Trophoblast cell (in vitro differentiated cells and primary cell): ENCODE measurements at regions not wholly inside any gene's neighbourhood (a gene's known extent, or its start where the extent isn't known, plus 50 kb on each side); places are given as distances from the start of the nearest gene placed in this dataset.

Experiments used
- DNase-seq, 2 donors: peaks; one replicate each; pipeline ENCODE4 v3.0.0-alpha.2; 2016
- H2AFZ ChIP-seq: 2 replicates; pipeline ENCODE4 v1.6.1; 2013; ENCODE audit warnings: low read length, moderate library complexity, mild to moderate bottlenecking; ENCODE audit not compliant: insufficient read depth, poor library complexity
- H2AK5ac ChIP-seq: 2 replicates; pipeline ENCODE4 v1.6.1; 2013; ENCODE audit warnings: mild to moderate bottlenecking, low read length
- H2BK120ac ChIP-seq: 2 replicates; pipeline ENCODE4 v1.6.1; 2013; ENCODE audit warnings: low read length, mild to moderate bottlenecking, moderate library complexity; ENCODE audit not compliant: insufficient read depth, poor library complexity
- H2BK12ac ChIP-seq: 2 replicates; pipeline ENCODE4 v1.6.1; 2013; ENCODE audit warnings: mild to moderate bottlenecking, low read length, moderate library complexity
- H2BK5ac ChIP-seq: 2 replicates; pipeline ENCODE4 v1.6.1; 2013; ENCODE audit warnings: low read length, low read depth, moderate library complexity, mild to moderate bottlenecking; ENCODE audit not compliant: poor library complexity
- H3K14ac ChIP-seq: 2 replicates; pipeline ENCODE4 v1.6.1; 2013; ENCODE audit warnings: mild to moderate bottlenecking, low read length
- H3K18ac ChIP-seq: 2 replicates; pipeline ENCODE4 v1.6.1; 2013; ENCODE audit warnings: mild to moderate bottlenecking, low read length
- H3K23ac ChIP-seq: 2 replicates; pipeline ENCODE4 v1.6.1; 2013; ENCODE audit warnings: low read length
- H3K27ac ChIP-seq: 2 replicates; pipeline ENCODE4 v1.5.1; 2013; ENCODE audit warnings: low read depth, mild to moderate bottlenecking, inconsistent platforms, low read length, moderate library complexity
- H3K27me3 ChIP-seq: 2 replicates; pipeline ENCODE4 v1.6.1; 2013; ENCODE audit warnings: inconsistent platforms, mild to moderate bottlenecking, low read length, moderate library complexity; ENCODE audit not compliant: insufficient read depth
- H3K36me3 ChIP-seq, 2 experiments: 1 replicate in 1 of 2; 2 replicates in 1 of 2; pipeline ENCODE4 v1.6.1; 2013; ENCODE audit warnings: low read length in 2 of 2, mild to moderate bottlenecking in 2 of 2, moderate library complexity in 1 of 2; ENCODE audit not compliant: insufficient read depth in 2 of 2, control insufficient read depth in 1 of 2
- H3K4ac ChIP-seq: 2 replicates; pipeline ENCODE4 v1.6.1; 2013; ENCODE audit warnings: low read depth, mild to moderate bottlenecking, low read length, moderate library complexity
- H3K4me1 ChIP-seq, 2 experiments: 1 replicate in 1 of 2; 2 replicates in 1 of 2; pipeline ENCODE4 v1.6.1; 2013; ENCODE audit warnings: low read length in 2 of 2, mild to moderate bottlenecking in 2 of 2, moderate library complexity in 1 of 2; ENCODE audit not compliant: insufficient read depth in 2 of 2, control insufficient read depth in 1 of 2
- H3K4me2 ChIP-seq: 2 replicates; pipeline ENCODE4 v1.6.1; 2013; ENCODE audit warnings: inconsistent platforms, mild to moderate bottlenecking, low read length, moderate library complexity
- H3K4me3 ChIP-seq: 2 replicates; pipeline ENCODE4 v1.5.1; 2013; ENCODE audit warnings: mild to moderate bottlenecking, low read depth, low read length, inconsistent platforms
- H3K79me1 ChIP-seq: one replicate; pipeline ENCODE4 v1.6.1; 2013; ENCODE audit warnings: low read length
- H3K79me2 ChIP-seq: 2 replicates; pipeline ENCODE4 v1.6.1; 2013; ENCODE audit warnings: low read length, mild to moderate bottlenecking; ENCODE audit not compliant: control insufficient read depth, insufficient read depth, poor library complexity
- H3K9ac ChIP-seq: 2 replicates; pipeline ENCODE4 v1.6.1; 2013; ENCODE audit warnings: mild to moderate bottlenecking, low read length
- H3K9me3 ChIP-seq: 2 replicates; pipeline ENCODE4 v1.6.1; 2013; ENCODE audit warnings: low read depth, mild to moderate bottlenecking, control low read depth, inconsistent platforms, low read length; ENCODE audit not compliant: insufficient read depth
- H4K12ac ChIP-seq: 2 replicates; pipeline ENCODE4 v1.6.1; 2013; ENCODE audit warnings: low read depth, mild to moderate bottlenecking, low read length, moderate library complexity
- H4K8ac ChIP-seq: 2 replicates; pipeline ENCODE4 v1.6.1; 2013; ENCODE audit warnings: low read depth, mild to moderate bottlenecking, low read length, moderate library complexity
- H4K91ac ChIP-seq: one replicate; pipeline ENCODE4 v1.6.1; 2013; ENCODE audit warnings: low read depth, mild to moderate bottlenecking, low read length, moderate library complexity
- WGBS: extraction: QIAGEN DNeasy Blood & Tissue Kit; methylation state at CpG from one replicate; pipeline ENCODE4 v1.1.7; 2013; ENCODE audit warnings: missing lambda C conversion rate; ENCODE audit not compliant: insufficient read length, insufficient coverage; ENCODE audit errors: extremely low coverage; 5-methylcytosine and 5-hydroxymethylcytosine counted together

- Histone ChIP-seq H2BK5ac (no peak overlapping the region), H2AFZ (no peak overlapping the region), H3K23ac (no peak overlapping the region), H4K8ac (no peak overlapping the region), H4K91ac (no peak overlapping the region), H3K4me3 (no peak overlapping the region), H3K9me3 (no peaks in the 10 kb centered on the region), H2BK120ac (no peak overlapping the region), H3K14ac (no peak overlapping the region), H3K18ac (no peak overlapping the region), H3K4me2 (no peak overlapping the region), H3K9ac (no peak overlapping the region), H4K12ac (no peak overlapping the region), H2AK5ac (no peak overlapping the region), H3K4ac (no peak overlapping the region), H3K79me1 (no peaks in the 10 kb centered on the region), H3K27me3 (no peaks in the 10 kb centered on the region), H2BK12ac (no peak overlapping the region), H3K36me3 (no peaks in the 10 kb centered on the region), H3K27ac (no peak overlapping the region), H3K4me1 (no peaks in the 10 kb centered on the region), H3K79me2 (no peaks in the 10 kb centered on the region)
- no peak for DNase-seq
- WGBS: no CpG with 5 or more reads among the region's 1 CpG
Observed at GRCh38 chr12:97211416-97211930, 251.1 kb upstream of the RMST start.

GRCh38 chr12:97216848-97217247, 245.8 kb upstream of the RMST start:
- Histone ChIP-seq H3K36me3 (no peaks in the 10 kb centered on the region), H3K9ac (no peak overlapping the region), H4K12ac (no peak overlapping the region), H2BK5ac (no peak overlapping the region), H3K4me2 (no peak overlapping the region), H2BK12ac (no peak overlapping the region), H4K8ac (no peak overlapping the region), H2AK5ac (no peak overlapping the region), H3K18ac (no peak overlapping the region), H3K79me2 (no peaks in the 10 kb centered on the region), H3K79me1 (no peaks in the 10 kb centered on the region), H3K4me3 (no peak overlapping the region), H3K27me3 (no peaks in the 10 kb centered on the region), H4K91ac (no peak overlapping the region), H3K4me1 (no peaks in the 10 kb centered on the region), H3K23ac (no peak overlapping the region), H3K4ac (no peak overlapping the region), H3K9me3 (no peaks in the 10 kb centered on the region), H2AFZ (no peak overlapping the region), H2BK120ac (no peak overlapping the region), H3K14ac (no peak overlapping the region), H3K27ac (no peak overlapping the region)
- WGBS: no CpG with 5 or more reads among the region's 1 CpG
- DNase-seq: no peak

GRCh38 chr12:97222391-97222790, 240.2 kb upstream of the RMST start:
- no peaks in the 10 kb centered on the region for H3K27me3 ChIP-seq
- H4K8ac ChIP-seq: no peak overlapping the region
- no peak overlapping the region for H4K12ac ChIP-seq
- H3K79me1 ChIP-seq: no peaks in the 10 kb centered on the region
- H3K14ac ChIP-seq: no peak overlapping the region
- no peaks in the 10 kb centered on the region for H3K9me3 ChIP-seq
- no peak overlapping the region for H2AK5ac ChIP-seq
- no peaks in the 10 kb centered on the region for H3K4me1 ChIP-seq
- H2AFZ ChIP-seq: no peak overlapping the region
- no peaks in the 10 kb centered on the region for H3K36me3 ChIP-seq
- WGBS: no CpG with 5 or more reads among the region's 1 CpG
- H3K18ac ChIP-seq: no peak overlapping the region
- no peak overlapping the region for H3K4me2 ChIP-seq
- H3K9ac ChIP-seq: no peak overlapping the region
- H3K4me3 ChIP-seq: no peak overlapping the region
- no peak overlapping the region for H3K23ac ChIP-seq
- no peaks in the 10 kb centered on the region for H3K79me2 ChIP-seq
- no peak overlapping the region for H2BK5ac ChIP-seq
- H4K91ac ChIP-seq: no peak overlapping the region
- no peak overlapping the region for H3K4ac ChIP-seq
- no peak overlapping the region for H2BK12ac ChIP-seq
- DNase-seq: no peak
- no peak overlapping the region for H2BK120ac ChIP-seq
- H3K27ac ChIP-seq: no peak overlapping the region

- Histone ChIP-seq H4K8ac (no peak overlapping the region), H3K79me1 (no peaks in the 10 kb centered on the region), H4K12ac (no peak overlapping the region), H3K4ac (no peak overlapping the region), H2AFZ (no peak overlapping the region), H3K9me3 (no peaks in the 10 kb centered on the region), H3K27me3 (no peaks in the 10 kb centered on the region), H4K91ac (no peak overlapping the region), H3K4me3 (no peak overlapping the region), H3K23ac (no peak overlapping the region), H3K18ac (no peak overlapping the region), H2AK5ac (no peak overlapping the region), H3K4me2 (no peak overlapping the region), H3K14ac (no peak overlapping the region), H3K79me2 (no peaks in the 10 kb centered on the region), H3K9ac (no peak overlapping the region), H2BK5ac (no peak overlapping the region), H2BK120ac (no peak overlapping the region), H3K4me1 (no peaks in the 10 kb centered on the region), H3K27ac (no peak overlapping the region), H3K36me3 (no peaks in the 10 kb centered on the region), H2BK12ac (no peak overlapping the region)
- WGBS: no CpG with 5 or more reads among the region's 1 CpG
- DNase-seq: no peak
Observed at GRCh38 chr12:97223419-97223818, 239.2 kb upstream of the RMST start.
